Right lobe of liver (tissue), 6 donors: ENCODE measurements at regions not wholly inside any gene's neighbourhood (a gene's known extent, or its start where the extent isn't known, plus 50 kb on each side); places are given as distances from the start of the nearest gene placed in this dataset.

Experiments
- ATAC-seq, 4 donors: fragments of 200-7000 bp; cut with Tn5 transposase; one replicate each; pipeline ENCODE4 v1.9.1; 2020; ENCODE audit warnings: mild to moderate bottlenecking in 4 of 4, moderate library complexity in 4 of 4
- DNase-seq, 3 donors: peaks; one replicate each; pipeline ENCODE4 v3.0.0-alpha.2; 2020
- H3K27ac ChIP-seq, 3 donors: fragments of 200-600 bp; one replicate each; pipeline ENCODE4 v1.8.0; 2022
- H3K27me3 ChIP-seq, 2 donors: fragments of 200-600 bp; one replicate each; pipeline ENCODE4 v1.8.0; 2022
- H3K36me3 ChIP-seq, 4 donors: fragments of 200-600 bp; sonication (generic) in 1 of 4; one replicate each; pipeline versions ENCODE4 v1.5.1 to v1.8.0; 2017 to 2022; ENCODE audit warnings: control low read depth in 1 of 4
- H3K4me1 ChIP-seq, 4 donors: fragments of 200-600 bp; sonication (generic) in 1 of 4; one replicate each; pipeline versions ENCODE4 v1.5.1 to v1.8.0; 2017 to 2022; ENCODE audit warnings: control low read depth in 1 of 4
- H3K4me3 ChIP-seq, 3 donors: fragments of 200-600 bp; one replicate each; pipeline ENCODE4 v1.8.0; 2022
- H3K9me3 ChIP-seq, 4 donors: fragments of 200-600 bp; sonication (generic) in 1 of 4; one replicate each; pipeline versions ENCODE4 v1.5.1 to v1.8.0; 2017 to 2022; ENCODE audit warnings: control low read depth in 1 of 4
- POLR2A ChIP-seq: fragments of 450-650 bp; IDR thresholded peaks from one replicate; pipeline ENCODE4 v1.6.1; 2017; ENCODE audit warnings: antibody characterized with exemption, mild to moderate bottlenecking
- WGBS: methylation state at CpG from one replicate; pipeline ENCODE4 v1.1.6; 2018; ENCODE audit warnings: low coverage, low lambda C conversion rate; ENCODE audit not compliant: insufficient coverage; ENCODE audit errors: missing lambda C conversion rate; 5-methylcytosine and 5-hydroxymethylcytosine counted together
- intact Hi-C, 2 donors: fragments of 100-400 bp; cut with DNase I; formaldehyde crosslinking; loops; one replicate each; pipeline versions ENCODE4 v1.11.2 to v1.14.1; 2022
- TF ChIP-seq, protein P1 (sequence below), 4 donors: fragments of 200-600 bp in 3 of 4; fragments of 450-650 bp in 1 of 4; IDR thresholded peaks; one replicate each; pipeline versions ENCODE4 v1.5.1 to v1.8.0; 2016 to 2022; ENCODE audit warnings: antibody characterized with exemption in 4 of 4, mild to moderate bottlenecking in 2 of 4
- donor health status: DM: no; HTN: yes; CAD: no.
- donor health status: DM: no; HTN: no; CAD: no.
- donor health status: DM: no; HTN: no; CAD: no.
- donor health status: DM: no; HTN: yes; CAD: no.
- donor health status: DM: no; HTN: yes; CAD: no.

- WGBS, result 61% methylated on average over 5 of the region's 6 CpGs
- ATAC-seq, result no peak
Measured at GRCh38 chr15:97849183-97849582, 111.3 kb upstream of the ARRDC4 start.

DNA sequence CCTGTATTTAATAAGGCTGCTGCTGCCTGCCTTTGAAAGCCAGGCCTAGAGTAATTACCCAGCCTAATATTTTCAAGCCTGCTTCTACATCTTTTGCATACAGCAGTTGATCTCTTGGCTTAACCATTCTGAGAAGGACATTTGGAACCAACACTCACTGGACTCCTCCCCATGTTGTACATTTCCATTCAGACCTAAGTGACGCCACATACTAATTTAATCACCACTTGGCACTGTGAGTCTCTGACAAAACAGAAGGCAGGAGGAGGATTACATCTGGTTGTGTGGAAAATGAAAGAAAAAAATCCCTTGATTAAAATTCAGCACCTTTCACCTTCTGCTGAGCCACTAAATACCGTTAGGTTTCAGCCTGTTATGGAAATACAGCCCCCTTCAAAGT is 102.2 kb upstream of the ARRDC4 start:
- Histone ChIP-seq H3K36me3 (no peaks in the 10 kb centered on the region), H3K27me3 (no peaks in the 10 kb centered on the region), H3K4me1 (no peaks in the 10 kb centered on the region), H3K27ac (no peak overlapping the region), H3K4me3 (no peak overlapping the region), H3K9me3 (no peaks in the 10 kb centered on the region)
- TF ChIP-seq, protein P1, sequence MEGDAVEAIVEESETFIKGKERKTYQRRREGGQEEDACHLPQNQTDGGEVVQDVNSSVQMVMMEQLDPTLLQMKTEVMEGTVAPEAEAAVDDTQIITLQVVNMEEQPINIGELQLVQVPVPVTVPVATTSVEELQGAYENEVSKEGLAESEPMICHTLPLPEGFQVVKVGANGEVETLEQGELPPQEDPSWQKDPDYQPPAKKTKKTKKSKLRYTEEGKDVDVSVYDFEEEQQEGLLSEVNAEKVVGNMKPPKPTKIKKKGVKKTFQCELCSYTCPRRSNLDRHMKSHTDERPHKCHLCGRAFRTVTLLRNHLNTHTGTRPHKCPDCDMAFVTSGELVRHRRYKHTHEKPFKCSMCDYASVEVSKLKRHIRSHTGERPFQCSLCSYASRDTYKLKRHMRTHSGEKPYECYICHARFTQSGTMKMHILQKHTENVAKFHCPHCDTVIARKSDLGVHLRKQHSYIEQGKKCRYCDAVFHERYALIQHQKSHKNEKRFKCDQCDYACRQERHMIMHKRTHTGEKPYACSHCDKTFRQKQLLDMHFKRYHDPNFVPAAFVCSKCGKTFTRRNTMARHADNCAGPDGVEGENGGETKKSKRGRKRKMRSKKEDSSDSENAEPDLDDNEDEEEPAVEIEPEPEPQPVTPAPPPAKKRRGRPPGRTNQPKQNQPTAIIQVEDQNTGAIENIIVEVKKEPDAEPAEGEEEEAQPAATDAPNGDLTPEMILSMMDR (IDR thresholded peaks at IDR 0.05), result no peak
- TF ChIP-seq POLR2A, result no peak
- WGBS, result 55% methylated on average over 2 of the region's 2 CpGs
- ATAC-seq, result no peak
- DNase-seq, result no peak
- intact Hi-C loops, result no loop called here

More at GRCh38 chr15:97849183-97849582, 111.3 kb upstream of the ARRDC4 start:
- H3K4me3 ChIP-seq, result no peak overlapping the region
- no peak for DNase-seq
- H3K27me3 ChIP-seq, result no peaks in the 10 kb centered on the region
- no peak overlapping the region for H3K27ac ChIP-seq
- intact Hi-C loops, result no loop called here
- H3K4me1 ChIP-seq, result no peaks in the 10 kb centered on the region
- H3K9me3 ChIP-seq, result no peaks in the 10 kb centered on the region
- H3K36me3 ChIP-seq, result no peaks in the 10 kb centered on the region
- TF ChIP-seq, protein P1 (IDR thresholded peaks at IDR 0.05), result no peak
- no peak for TF ChIP-seq POLR2A

DNA sequence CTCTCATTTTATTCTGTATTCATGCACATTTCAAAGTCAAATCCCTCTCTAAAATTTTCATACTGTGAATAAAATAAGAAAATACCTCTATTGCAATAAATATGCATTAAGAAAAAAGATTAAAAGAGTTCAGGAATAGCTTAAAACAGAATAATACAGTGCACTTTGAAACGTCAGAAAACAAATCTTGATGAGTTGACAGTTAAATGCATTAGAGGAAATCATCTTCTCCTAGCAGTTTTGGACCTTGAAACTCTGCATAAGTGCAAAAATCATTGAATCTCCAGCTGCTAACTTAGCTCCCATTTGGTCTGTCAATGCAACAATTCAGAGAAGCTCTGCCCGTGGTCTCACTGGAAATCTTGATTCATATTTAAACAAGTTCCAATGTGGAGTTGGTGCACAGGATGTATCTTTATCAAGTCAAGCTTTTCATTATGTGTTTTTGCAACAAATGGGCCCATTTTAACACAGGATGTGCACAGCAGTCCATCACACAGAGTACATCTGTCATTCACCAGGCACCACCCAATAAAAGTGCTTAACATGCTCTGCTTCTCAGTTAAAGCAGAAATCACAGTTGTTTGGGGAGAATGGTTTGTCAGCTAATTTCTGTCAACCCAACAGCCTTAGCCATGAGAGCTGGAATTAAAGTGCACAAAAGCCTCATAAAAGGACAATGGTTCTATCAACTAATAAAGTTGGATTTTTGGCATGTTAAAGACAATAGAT is 98.8 kb upstream of the ARRDC4 start:
- 19% methylated on average over 2 of the region's 2 CpGs for WGBS
- Histone ChIP-seq H3K36me3 (no peaks in the 10 kb centered on the region), H3K9me3 (no peaks in the 10 kb centered on the region), H3K4me3 (no peak overlapping the region), H3K27me3 (no peaks in the 10 kb centered on the region), H3K27ac (no peak overlapping the region), H3K4me1 (no peaks in the 10 kb centered on the region)
- TF ChIP-seq POLR2A, result no peak
- TF ChIP-seq, protein P1 (IDR thresholded peaks at IDR 0.05), result no peak
- intact Hi-C loops, result no loop called here
- DNase-seq (no peak), ATAC-seq (no peak)

DNA sequence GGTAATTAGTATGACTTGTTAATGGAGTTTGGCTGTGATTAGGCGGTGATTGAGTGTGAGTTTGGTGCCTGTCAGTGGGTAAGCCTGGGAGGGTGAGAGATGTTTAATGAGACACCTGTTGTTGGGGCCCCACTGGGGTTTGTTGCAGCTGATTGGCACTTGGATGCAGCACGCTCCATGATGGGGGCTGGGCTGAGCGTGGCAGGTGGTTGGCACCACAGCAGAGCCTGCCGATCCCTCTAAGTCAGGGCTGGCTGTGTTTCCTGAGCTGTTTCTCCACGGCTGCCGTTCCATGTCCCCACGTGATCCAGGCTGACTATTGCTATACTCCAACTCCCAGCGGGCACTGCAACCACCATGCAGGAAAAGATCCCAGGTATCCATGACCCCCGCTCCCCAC is 93.5 kb upstream of the ARRDC4 start:
- no peak for TF ChIP-seq POLR2A
- TF ChIP-seq, protein P1 (IDR thresholded peaks at IDR 0.05), result no peak
- DNase-seq, result no peak
- Histone ChIP-seq H3K27ac (no peak overlapping the region), H3K4me1 (no peaks in the 10 kb centered on the region), H3K4me3 (no peak overlapping the region), H3K9me3 (no peaks in the 10 kb centered on the region), H3K27me3 (no peaks in the 10 kb centered on the region), H3K36me3 (no peaks in the 10 kb centered on the region)
- intact Hi-C loops, result no loop called here
- ATAC-seq, result no peak
- 66% methylated on average over 3 of the region's 9 CpGs for WGBS
